ENCODE measurements at regions not wholly inside any gene's neighbourhood (a gene's known extent, or its start where the extent isn't known, plus 50 kb on each side); places are given as distances from the start of the nearest gene placed in this dataset.

DNA sequence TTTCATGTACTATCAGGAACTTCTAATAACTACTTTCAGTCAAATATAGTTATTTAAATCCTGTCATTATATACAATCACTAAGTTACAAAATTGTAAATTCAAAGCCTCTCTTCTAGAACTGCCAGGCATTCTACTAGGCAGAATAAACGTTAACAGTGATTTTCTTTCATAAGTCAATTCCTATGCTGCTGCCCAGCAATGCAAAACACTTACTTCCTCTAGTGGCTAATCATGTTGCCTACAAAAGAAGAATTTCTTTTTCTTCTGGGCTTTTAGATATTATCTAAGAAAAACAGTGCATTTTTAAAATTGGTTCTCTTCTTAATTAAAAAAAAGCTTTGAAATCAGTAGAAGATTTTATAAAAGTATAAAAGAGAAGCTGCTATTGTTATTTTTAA is 509.8 kb upstream of the ADAMTS5 start:
- peaks cover 8% of the 10 kb centered on the region for H3K4me1 ChIP-seq (ENCODE audit: insufficient read depth, low read length)
- H3K9me3 ChIP-seq (ENCODE audit: low read depth, low read length) = no peaks in the 10 kb centered on the region
- no peaks in the 10 kb centered on the region for H3K27me3 ChIP-seq (ENCODE audit: insufficient read depth, low read length)
- DNase-seq (ENCODE audit: insufficient read length, low spot score, missing footprints) = peak; percentile 78
- no peaks in the 10 kb centered on the region for H3K79me2 ChIP-seq (ENCODE audit: insufficient read depth, low read length)
- H3K27ac ChIP-seq (ENCODE audit: low read depth, low read length) = no peak overlapping the region
- no peaks in the 10 kb centered on the region for H4K20me1 ChIP-seq (ENCODE audit: insufficient read depth, low read length)
- no peak overlapping the region for H2AFZ ChIP-seq (ENCODE audit: low read length)
- TF ChIP-seq, protein P1, sequence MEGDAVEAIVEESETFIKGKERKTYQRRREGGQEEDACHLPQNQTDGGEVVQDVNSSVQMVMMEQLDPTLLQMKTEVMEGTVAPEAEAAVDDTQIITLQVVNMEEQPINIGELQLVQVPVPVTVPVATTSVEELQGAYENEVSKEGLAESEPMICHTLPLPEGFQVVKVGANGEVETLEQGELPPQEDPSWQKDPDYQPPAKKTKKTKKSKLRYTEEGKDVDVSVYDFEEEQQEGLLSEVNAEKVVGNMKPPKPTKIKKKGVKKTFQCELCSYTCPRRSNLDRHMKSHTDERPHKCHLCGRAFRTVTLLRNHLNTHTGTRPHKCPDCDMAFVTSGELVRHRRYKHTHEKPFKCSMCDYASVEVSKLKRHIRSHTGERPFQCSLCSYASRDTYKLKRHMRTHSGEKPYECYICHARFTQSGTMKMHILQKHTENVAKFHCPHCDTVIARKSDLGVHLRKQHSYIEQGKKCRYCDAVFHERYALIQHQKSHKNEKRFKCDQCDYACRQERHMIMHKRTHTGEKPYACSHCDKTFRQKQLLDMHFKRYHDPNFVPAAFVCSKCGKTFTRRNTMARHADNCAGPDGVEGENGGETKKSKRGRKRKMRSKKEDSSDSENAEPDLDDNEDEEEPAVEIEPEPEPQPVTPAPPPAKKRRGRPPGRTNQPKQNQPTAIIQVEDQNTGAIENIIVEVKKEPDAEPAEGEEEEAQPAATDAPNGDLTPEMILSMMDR (IDR thresholded peaks at IDR 0.05; ENCODE audit: extremely low read depth, low read depth, low read length) = peak; percentile 66
- H3K4me3 ChIP-seq (ENCODE audit: insufficient read depth, low read length) = no peak overlapping the region
- no peak overlapping the region for H3K4me2 ChIP-seq (ENCODE audit: insufficient read depth, low read length)
- H3K36me3 ChIP-seq (ENCODE audit: insufficient read depth, low read length) = no peaks in the 10 kb centered on the region

DNA sequence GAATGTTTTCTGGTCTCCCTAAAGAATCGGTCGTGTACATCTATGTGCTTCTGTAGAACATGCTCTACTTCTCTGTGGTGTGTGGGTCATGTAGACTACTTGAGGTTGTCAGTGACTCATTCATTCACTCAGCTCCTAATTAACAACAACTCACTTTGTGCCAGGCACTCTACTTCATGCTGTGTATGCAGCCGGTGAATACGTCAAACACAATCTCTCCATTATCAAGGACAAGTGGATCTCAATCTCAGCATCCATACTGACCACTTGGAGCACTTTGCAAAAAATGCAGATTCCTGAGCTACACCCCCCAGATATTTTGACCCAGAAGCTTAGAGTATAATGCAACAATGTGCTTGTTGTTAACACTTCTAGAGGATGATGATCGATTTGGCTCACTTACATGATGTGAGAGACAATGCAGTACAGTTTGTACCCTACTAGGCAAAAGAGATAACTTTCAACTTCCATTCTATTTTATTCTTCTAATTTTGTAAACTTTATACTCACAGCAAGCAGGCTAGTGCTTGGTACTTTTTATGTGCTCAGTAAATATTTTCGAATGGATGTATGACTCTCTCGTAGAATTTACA is 508.6 kb upstream of the ADAMTS5 start:
- Histone ChIP-seq H3K27me3 (ENCODE audit: insufficient read depth, low read length) (no peaks in the 10 kb centered on the region), H3K4me1 (ENCODE audit: insufficient read depth, low read length) (peaks cover 1% of the 10 kb centered on the region), H3K4me2 (ENCODE audit: insufficient read depth, low read length) (no peak overlapping the region), H3K36me3 (ENCODE audit: insufficient read depth, low read length) (no peaks in the 10 kb centered on the region), H3K79me2 (ENCODE audit: insufficient read depth, low read length) (no peaks in the 10 kb centered on the region), H2AFZ (ENCODE audit: low read length) (no peak overlapping the region), H3K27ac (ENCODE audit: low read depth, low read length) (no peak overlapping the region), H3K9me3 (ENCODE audit: low read depth, low read length) (no peaks in the 10 kb centered on the region), H3K4me3 (ENCODE audit: insufficient read depth, low read length) (no peak overlapping the region), H4K20me1 (ENCODE audit: insufficient read depth, low read length) (no peaks in the 10 kb centered on the region)
- no peak for DNase-seq (ENCODE audit: insufficient read length, low spot score, missing footprints)
- TF ChIP-seq, protein P1 (IDR thresholded peaks at IDR 0.05; ENCODE audit: extremely low read depth, low read depth, low read length) = no peak

DNA sequence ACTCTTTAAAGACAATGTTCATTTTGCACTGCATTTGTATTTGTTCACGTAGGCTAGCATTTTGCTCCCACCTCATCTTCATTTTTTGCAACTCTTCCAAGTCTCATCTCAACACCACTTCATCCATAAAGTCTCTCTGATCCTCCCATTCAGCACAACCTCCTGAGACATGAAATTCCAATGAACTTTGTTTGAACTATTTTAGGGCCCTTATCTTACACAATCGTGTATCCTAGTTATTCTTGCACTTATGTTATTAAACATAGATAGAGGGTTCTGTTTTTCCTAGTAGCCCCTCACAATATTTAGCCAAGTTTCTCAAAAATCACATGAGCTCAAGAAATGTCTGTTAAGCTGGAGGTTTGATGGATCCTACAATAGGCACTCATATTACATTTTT is 500.5 kb upstream of the ADAMTS5 start:
- H3K4me1 ChIP-seq (ENCODE audit: insufficient read depth, low read length) = no peaks in the 10 kb centered on the region
- no peaks in the 10 kb centered on the region for H3K27me3 ChIP-seq (ENCODE audit: insufficient read depth, low read length)
- H3K36me3 ChIP-seq (ENCODE audit: insufficient read depth, low read length) = no peaks in the 10 kb centered on the region
- no peak overlapping the region for H3K4me2 ChIP-seq (ENCODE audit: insufficient read depth, low read length)
- H4K20me1 ChIP-seq (ENCODE audit: insufficient read depth, low read length) = no peaks in the 10 kb centered on the region
- TF ChIP-seq, protein P1 (IDR thresholded peaks at IDR 0.05; ENCODE audit: extremely low read depth, low read depth, low read length) = no peak
- no peak overlapping the region for H3K27ac ChIP-seq (ENCODE audit: low read depth, low read length)
- no peaks in the 10 kb centered on the region for H3K9me3 ChIP-seq (ENCODE audit: low read depth, low read length)
- no peak for DNase-seq (ENCODE audit: insufficient read length, low spot score, missing footprints)
- H3K79me2 ChIP-seq (ENCODE audit: insufficient read depth, low read length) = no peaks in the 10 kb centered on the region
- H2AFZ ChIP-seq (ENCODE audit: low read length) = no peak overlapping the region
- no peak overlapping the region for H3K4me3 ChIP-seq (ENCODE audit: insufficient read depth, low read length)

DNA sequence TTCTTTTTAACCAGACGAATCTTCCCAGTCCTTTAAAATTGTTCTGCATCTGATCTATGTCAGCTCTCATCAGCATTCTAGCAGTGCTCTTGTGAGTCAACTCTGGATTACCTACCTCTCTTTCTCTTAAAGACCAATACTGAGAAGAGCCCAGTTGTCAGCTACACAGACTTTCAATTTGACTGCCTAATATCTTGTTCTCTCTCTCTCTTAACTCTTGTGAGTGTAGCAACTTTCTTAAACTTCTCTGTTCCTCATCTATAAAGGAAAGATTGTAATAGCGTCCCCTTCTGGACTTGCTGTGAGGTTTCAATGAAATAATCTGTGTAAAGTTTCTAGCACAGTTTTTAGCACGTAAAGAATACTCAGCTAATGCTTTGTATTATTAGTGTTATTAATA is 499.3 kb upstream of the ADAMTS5 start:
- Histone ChIP-seq H3K4me3 (ENCODE audit: insufficient read depth, low read length) (no peak overlapping the region), H3K79me2 (ENCODE audit: insufficient read depth, low read length) (no peaks in the 10 kb centered on the region), H4K20me1 (ENCODE audit: insufficient read depth, low read length) (no peaks in the 10 kb centered on the region), H3K9me3 (ENCODE audit: low read depth, low read length) (no peaks in the 10 kb centered on the region), H3K27me3 (ENCODE audit: insufficient read depth, low read length) (no peaks in the 10 kb centered on the region), H2AFZ (ENCODE audit: low read length) (peak overlapping the region; percentile 50), H3K4me2 (ENCODE audit: insufficient read depth, low read length) (no peak overlapping the region), H3K27ac (ENCODE audit: low read depth, low read length) (no peak overlapping the region), H3K4me1 (ENCODE audit: insufficient read depth, low read length) (no peaks in the 10 kb centered on the region), H3K36me3 (ENCODE audit: insufficient read depth, low read length) (no peaks in the 10 kb centered on the region)
- no peak for DNase-seq (ENCODE audit: insufficient read length, low spot score, missing footprints)
- TF ChIP-seq, protein P1 (IDR thresholded peaks at IDR 0.05; ENCODE audit: extremely low read depth, low read depth, low read length) = peak; percentile 16

Data from osteoblast (primary cell).